Right lung (tissue), 2 donors: ENCODE measurements at regions not wholly inside any gene's neighbourhood (a gene's known extent, or its start where the extent isn't known, plus 50 kb on each side); places are given as distances from the start of the nearest gene placed in this dataset.

Source experiments
- DNase-seq, 2 donors: peaks; one replicate each; pipeline ENCODE4 v3.0.0-alpha.2; 2013

GRCh38 chr11:91653079-91653754 is 571.4 kb upstream of the FAT3 start:
- peak in 1 of 2 donors; percentile 2 for DNase-seq

GRCh38 chr11:91650802-91651201 is 573.8 kb upstream of the FAT3 start:
- peak in 1 of 2 donors; percentile 20 for DNase-seq

GRCh38 chr11:91641153-91641552 is 583.5 kb upstream of the FAT3 start:
- no peak for DNase-seq

DNA sequence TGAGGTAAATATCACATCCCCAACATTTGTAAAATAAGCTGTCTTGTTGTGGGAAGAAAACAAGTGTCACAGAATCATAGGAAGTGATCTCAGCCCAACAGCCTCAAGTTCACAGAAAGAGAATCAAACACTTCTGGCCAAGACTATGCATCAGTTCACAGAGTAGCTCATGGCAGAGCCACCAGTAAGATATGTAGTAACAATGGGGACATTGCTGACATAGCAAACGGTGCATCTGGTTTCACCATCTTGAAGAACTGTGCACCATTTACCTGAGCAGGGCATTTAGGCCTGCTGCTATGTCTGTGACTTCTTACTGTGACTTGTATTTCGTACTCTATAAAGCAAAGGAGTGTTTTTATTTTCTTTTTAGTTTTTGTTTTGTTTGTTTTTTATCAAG is 585.3 kb upstream of the FAT3 start:
- DNase-seq = no peak

GRCh38 chr11:91630916-91631673 is 593.5 kb upstream of the FAT3 start:
- no peak for DNase-seq

- no peak for DNase-seq
These were observed 599.1 kb upstream of the FAT3 start for GRCh38 chr11:91625495-91625894.

DNA sequence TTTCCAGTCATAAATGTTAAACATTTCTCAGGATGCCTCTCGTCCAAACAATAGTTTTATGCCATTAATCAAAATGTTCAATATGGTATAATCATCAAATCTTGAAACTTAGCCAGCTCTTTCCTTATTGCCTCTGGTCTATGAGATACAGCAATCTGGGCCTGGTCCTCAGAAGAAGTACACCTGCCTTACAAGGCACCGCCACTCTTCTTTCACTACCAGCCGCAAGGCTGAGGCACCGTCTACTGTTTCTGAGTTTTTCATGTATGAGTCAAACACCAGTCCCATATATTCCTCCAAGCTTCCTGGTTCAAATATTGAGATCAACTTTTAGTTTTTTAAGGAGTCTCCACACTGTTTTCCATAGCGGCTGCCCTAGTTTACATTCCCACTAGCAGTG is 600.6 kb upstream of the FAT3 start:
- DNase-seq = no peak

- DNase-seq = peak; percentile 45 to 55
These were observed 615.9 kb upstream of the FAT3 start for GRCh38 chr11:91608677-91609076.

DNA sequence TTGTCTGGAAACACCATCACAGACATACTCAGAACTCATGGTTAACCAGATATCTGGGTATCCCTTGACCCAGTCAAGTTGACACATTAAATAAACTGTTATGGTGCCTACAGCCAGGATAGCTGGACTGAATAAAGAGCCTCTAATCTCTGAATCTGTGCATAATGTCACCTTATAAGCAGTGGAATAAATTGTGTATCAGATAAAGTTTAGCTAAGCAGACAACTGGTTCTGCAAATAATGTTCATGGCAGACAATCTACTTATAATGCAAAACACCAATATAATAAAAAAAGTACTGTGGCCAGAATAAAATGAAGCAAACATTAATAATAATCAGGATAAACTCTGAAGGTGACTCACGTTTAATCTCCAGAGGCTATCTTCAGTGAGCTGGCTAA is 628.5 kb upstream of the FAT3 start:
- no peak for DNase-seq

DNA sequence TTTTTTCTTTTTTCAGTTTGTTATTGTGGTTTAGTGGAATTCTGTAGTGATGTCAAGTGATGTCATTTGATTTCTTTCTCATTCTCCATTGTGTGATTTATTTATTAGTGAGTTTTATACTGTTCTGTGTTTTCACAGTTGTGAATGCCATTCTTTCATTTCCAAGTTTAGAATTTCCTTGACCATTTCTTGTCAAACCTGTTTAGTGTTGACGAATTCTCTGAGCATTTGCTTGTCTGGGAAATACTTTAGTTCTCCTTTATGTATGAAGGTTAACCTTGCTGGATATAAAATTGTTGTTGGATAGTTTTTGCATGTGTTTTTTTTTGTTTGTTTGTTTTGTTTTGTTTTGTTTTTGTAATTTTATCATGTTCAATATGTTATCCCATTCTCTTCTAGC is 633.6 kb upstream of the FAT3 start:
- DNase-seq = no peak

- no peak for DNase-seq
These were observed 637.5 kb upstream of the FAT3 start for GRCh38 chr11:91587131-91587530.

DNA sequence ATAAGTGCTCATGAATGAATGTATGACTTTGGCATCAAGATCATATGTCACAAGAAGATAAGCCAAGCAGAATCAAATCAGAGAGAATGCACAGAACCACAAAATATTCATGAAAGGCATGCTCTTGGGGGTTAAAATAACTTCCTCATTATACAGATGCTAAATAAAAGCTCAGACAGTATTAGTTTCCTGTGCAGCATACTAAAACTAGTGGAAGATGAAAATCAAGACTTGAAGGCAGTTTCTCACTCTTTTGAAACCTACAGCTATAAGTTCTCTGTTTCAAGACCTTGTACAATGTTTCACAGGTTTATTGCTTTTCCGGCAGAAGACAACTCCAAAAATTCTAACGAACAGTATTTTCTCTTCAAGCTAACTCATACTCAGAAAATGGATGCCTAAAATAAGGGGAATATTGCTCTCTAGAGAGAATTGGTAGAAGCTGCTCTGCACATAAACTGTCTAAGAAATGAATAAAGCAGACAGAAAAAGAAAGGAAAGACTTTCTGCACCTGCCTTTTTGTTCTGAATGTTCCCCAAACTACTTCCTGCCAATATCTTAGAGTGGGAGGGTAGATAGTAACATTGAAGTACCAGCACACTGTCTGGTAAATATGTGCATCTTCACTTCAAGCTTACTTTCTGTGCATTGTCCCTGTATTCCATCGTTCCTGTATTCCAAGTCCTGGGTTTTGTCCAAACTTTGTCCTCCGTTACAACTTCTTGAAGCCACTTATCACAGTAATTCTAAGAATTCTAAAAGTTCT is 639.4 kb upstream of the FAT3 start:
- no peak for DNase-seq

- no peak for DNase-seq
These were observed 661.4 kb upstream of the FAT3 start for GRCh38 chr11:91563176-91563575.

GRCh38 chr11:91560434-91560833 is 664.2 kb upstream of the FAT3 start:
- DNase-seq = no peak

DNA sequence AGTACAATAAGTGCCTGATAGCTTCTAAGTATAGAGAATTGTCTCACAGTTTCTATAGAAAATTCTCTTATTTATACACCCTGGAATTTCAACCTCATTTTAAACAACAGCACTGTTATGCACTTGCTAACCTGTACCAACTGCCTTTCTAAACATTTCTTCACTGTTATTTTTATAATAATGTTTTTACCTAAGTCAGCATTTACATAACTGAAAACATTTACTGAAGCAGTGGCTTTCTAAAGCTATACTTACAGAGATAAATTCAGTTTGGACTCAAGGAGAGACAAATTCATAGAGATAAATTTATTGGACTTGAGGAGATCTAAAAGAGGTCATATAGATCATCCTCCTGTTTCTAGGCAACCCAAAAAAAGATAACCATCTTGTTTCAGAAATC is 686.6 kb upstream of the FAT3 start:
- no peak for DNase-seq

DNA sequence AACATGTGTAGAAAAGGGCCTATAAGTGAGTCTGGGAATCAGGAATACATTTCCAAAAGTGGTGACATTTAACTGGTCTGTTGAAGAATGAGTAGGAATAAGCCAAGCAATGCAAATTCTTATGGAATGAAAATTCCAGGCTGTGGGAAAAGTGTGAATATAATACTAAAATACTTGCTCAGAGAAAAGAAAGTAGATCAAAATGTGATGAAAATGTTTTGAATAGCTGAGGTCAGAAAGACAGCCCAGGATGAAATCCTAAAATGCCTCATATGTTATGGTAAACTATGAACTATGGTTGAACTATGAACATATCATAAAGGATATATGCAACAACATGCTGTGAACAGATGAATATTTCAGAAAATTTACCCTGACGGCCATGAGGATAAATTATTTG is 688.3 kb upstream of the FAT3 start:
- no peak for DNase-seq

- DNase-seq = no peak
These were observed 695.7 kb upstream of the FAT3 start for GRCh38 chr11:91528965-91529364.

- DNase-seq = no peak
These were observed 697.1 kb upstream of the FAT3 start for GRCh38 chr11:91527380-91528030.

- DNase-seq = no peak
These were observed 710.9 kb upstream of the FAT3 start for GRCh38 chr11:91513734-91514133.

DNA sequence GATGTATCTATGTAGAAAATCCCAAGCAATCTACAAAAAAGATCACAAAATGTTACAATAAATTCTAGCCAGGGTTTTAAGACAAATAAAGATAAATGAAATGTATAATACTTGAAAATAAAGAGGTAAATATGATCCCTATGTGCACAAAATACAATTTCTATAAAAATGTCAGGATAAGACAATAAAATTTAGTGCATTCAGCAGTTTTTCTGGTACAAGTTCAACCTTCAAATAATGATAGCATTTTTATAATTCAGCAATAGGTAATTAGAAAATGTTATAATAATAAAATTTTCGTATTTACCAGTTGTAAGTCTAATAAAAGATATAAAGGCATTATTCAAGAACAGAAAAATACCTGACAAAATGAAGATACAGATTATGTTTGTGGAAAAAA is 726.8 kb upstream of the FAT3 start:
- DNase-seq = no peak

- no peak for DNase-seq
These were observed 728.8 kb upstream of the FAT3 start for GRCh38 chr11:91495837-91496236.

- no peak for DNase-seq
These were observed 734.6 kb upstream of the FAT3 start for GRCh38 chr11:91489989-91490388.
